MM.1S (cell line): ENCODE measurements at regions not wholly inside any gene's neighbourhood (a gene's known extent, or its start where the extent isn't known, plus 50 kb on each side); places are given as distances from the start of the nearest gene placed in this dataset.

Source experiments
- EZH2 ChIP-seq: fragments of 300-600 bp; sonication (generic); optimal IDR thresholded peaks from 2 replicates; pipeline ENCODE3; 2017; ENCODE audit warnings: low read depth, mild to moderate bottlenecking, antibody characterized with exemption, low read length, mixed read lengths
- TF ChIP-seq, protein P1 (sequence below): fragments of 300-600 bp; sonication (generic); IDR thresholded peaks from 2 replicates; pipeline ENCODE4 v1.5.1; 2016; ENCODE audit warnings: antibody characterized with exemption, low read length, mixed read lengths

DNA sequence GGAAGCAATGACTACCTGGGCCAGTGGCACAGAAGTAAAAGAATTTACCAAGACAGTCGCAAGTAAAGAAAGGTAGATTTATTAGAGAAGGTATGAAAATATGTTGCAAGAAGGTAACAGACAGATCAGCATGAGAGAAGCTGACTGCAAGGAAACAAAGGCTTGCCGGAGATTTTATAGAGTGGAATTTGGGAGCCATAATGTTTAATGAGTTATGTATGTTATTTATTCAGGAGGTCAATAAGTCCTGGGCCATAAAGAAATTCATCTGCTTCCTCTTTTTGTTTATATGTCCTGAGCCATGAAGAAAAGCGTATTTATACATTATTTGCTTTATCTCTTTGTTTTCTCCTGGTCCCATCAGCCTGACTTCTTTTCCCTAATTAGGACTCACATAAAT lies 423.6 kb downstream of the PTH2R start:
- no peak for TF ChIP-seq EZH2
- TF ChIP-seq, protein P1, sequence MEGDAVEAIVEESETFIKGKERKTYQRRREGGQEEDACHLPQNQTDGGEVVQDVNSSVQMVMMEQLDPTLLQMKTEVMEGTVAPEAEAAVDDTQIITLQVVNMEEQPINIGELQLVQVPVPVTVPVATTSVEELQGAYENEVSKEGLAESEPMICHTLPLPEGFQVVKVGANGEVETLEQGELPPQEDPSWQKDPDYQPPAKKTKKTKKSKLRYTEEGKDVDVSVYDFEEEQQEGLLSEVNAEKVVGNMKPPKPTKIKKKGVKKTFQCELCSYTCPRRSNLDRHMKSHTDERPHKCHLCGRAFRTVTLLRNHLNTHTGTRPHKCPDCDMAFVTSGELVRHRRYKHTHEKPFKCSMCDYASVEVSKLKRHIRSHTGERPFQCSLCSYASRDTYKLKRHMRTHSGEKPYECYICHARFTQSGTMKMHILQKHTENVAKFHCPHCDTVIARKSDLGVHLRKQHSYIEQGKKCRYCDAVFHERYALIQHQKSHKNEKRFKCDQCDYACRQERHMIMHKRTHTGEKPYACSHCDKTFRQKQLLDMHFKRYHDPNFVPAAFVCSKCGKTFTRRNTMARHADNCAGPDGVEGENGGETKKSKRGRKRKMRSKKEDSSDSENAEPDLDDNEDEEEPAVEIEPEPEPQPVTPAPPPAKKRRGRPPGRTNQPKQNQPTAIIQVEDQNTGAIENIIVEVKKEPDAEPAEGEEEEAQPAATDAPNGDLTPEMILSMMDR: no peak
